NCI-H345 treated with DMSO at 0.1 percent for 48 hours (cell line): ENCODE measurements at regions not wholly inside any gene's neighbourhood (a gene's known extent, or its start where the extent isn't known, plus 50 kb on each side); places are given as distances from the start of the nearest gene placed in this dataset.

Experiments used
- DNase-seq: peaks from one replicate; lab custom pipeline; 2025; ENCODE audit not compliant: unreplicated experiment; lab: John Stamatoyannopoulos, UW

DNA sequence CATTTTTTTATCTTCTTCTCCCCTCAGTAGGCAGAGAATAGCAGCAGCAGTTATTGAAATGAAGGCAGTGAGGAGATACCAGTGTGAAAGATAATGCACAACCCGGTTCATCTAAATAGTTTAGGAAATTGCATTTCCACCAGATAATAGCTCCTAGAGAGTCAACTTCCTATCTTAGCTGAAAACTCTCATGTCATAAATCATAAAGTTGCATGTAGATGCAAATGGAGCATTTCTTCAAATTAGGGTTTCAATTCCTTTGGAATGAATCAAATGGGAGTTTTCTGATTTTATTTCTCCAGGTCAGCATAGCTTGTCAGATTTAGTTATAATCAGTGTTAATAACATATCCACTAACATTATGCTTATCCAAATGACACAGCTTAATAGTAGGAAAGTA lies 335.3 kb downstream of the CNTNAP4 start:
- DNase-seq, result no peak

DNA sequence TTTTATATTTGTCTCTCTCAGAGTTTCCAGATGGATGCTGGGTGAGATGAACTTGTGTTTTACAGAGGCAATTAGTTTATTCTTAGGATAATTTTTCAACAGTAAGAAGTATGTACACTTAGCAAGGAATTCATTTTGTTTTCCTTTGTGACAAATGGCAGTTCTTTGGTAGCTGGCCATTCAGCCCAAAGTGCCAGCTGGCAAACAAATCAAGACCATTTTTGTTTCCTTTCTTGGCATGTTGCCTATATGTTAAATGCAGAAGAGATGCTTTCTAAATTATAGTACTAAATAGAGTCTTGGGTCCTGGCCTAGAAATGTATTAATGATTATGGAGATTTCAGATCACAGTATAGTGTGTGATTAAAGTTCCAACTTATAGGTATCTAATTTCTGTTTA lies 337.1 kb downstream of the CNTNAP4 start:
- no peak for DNase-seq

DNA sequence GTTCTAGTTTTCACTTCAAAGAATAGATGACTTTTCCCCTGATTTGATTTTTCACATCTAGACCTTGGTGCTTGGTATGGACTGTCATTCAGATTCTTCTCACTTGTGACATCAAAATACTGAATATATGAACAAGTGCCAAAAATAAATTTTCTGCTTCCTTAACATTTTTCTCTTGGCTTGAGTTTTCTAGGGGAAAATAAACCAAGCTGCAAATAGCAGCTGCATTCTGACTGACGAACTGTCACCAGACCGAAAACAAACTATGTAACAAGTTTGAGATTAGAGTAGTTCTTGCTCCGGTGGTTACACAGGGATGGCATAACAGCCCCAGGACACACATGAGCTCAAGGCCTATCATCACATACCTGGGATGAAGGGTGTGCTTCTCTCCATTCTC lies 345.7 kb downstream of the CNTNAP4 start:
- no peak for DNase-seq

DNA sequence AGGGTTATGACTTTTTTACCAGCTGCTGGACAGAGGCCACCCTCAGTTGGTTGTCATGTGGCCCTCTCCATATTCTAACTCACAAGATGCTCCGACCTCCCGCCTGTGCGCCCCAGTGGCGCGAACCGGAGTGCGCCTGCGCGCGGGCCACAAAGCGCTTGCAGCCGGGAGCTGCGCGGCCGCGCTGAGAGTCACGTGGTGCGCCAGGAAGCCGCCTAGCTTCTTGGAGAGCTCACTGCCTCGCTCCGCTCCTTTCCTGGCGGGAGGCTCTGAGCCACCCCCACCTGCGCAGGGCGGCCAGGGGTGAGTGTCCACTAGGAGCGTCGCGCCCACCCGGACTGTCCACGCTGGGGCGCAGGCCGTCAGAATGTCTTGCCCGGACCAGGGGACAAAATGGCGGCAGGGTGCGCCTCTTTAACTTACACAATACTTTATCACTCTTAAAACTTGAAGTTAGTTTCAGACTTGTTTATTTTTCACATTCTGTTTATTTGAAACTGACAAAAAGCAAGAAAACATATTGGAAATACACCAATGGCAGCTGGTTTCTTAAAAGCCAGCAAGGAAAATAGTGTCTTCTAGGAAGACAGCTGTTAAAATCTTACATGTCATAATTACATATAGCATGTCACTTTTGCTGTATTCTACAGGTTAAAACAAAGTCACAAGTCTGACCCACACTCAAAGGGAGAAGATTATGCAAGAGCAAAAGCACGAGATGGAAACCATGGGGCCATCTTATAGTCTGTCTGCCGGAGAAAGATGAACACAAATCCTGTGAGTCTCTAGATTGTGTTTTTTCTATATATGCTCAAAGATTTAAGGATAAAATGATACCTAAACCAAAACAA lies 357.9 kb downstream of the CNTNAP4 start:
- DNase-seq, result no peak

DNA sequence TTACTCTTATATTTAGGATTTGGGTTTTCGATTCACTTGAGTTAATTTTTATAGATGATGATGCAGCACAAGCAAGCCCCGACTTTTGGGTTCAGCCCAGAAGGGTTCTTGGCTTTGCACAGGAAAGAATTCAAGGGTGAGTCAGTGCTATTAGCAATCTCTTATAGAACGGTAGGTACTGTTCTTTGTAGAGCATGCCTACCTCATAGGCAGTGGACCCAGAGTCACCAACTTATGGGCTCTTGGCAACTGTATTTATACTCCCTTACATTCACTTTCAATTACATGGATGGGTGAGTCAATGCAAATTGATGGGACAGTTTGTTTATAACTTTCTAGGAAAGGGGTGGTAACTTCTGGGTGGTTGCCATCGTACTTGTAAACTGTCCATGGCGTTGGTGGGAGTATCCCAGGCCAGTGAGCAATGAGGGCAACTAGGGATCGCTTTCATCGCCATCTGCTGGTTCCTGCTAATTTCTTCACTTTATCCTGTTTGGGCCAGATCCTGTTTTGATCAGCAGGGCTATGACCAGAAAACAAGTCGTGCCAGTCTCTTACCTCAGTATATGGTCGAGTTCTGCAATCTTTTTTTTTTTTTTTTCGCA lies 362.6 kb downstream of the CNTNAP4 start:
- no peak for DNase-seq

DNA sequence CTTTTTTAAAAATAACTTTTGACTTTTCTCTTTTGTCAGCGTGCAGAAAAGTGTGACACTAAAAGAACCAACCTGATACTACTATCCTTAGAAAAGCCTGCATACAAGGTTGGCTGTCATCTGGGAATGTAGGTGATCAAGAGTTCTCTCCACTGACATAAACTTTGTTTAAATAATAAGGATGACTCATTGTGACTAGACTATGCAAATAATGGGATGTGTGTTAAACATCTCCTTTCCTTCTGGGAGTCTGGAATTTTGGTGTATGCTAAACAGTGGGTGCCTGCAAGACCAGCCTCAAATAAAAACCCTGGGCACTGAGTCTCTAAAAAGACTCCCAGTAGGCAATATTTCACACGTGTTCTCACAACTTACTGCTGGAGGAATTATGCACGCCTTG lies 373.4 kb downstream of the CNTNAP4 start:
- DNase-seq, result no peak

DNA sequence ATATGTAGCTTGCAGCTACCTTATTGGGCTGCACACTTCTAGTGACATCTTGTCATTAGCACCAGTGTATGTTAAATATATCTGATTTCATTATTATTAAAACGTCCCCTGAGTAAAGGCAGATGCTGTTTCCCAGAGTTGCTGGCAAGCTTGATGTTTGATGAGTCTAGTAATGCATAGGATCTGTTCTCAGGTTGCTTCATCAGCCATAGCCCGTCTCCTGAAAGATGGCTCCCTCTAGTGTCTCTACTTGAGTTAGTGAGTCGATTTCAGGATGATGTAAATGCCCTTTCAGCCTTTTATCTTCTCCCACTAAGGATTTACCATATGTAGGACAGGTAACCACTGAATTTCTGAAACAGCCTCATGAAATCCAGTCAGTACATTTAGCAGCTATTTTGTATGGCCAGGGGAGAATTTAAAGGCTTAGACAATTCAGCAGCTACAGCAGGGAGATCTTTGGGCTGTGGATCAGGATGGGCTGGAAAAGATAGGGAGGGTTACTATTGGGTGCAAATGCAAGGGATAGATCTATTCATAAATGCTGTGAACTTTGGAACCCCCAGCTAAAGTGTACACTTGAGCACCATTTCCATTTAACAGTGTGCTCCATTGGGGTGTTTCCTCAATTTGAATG lies 376.3 kb downstream of the CNTNAP4 start:
- peak; percentile 0 for DNase-seq

DNA sequence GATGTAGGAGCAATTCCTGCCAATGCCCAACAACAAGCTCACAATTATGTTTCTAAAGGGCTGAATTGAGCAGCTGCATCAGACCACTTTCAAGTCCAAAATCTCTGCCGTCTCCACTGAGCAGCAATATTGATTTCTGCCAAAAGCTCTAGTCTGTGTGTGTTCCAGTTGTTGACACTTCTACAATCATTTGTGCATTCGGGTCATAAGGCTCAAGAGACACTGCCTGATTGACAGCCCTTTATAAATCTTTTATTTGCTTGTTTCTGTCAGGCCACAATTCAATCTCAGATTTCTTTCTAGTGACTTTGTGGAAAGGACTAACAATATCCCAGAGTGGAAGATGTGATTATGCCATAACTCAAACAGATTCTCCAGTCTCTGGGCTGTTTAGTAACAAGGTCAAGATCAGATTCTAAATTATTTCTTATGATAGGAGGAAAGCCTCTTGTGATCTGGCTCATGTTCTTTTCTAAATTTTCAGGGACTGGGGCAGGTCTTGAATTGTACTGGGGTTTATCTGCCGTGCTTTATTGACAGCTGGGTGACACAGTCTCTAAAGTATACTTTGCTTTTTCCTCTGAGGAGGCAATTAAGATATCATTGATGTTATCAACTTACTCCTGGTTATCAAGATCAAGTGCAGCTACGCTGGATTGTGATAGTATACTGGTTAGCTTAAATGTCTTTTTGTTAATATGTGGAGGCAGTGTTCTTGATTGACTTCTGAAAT lies 377.1 kb downstream of the CNTNAP4 start:
- no peak for DNase-seq

DNA sequence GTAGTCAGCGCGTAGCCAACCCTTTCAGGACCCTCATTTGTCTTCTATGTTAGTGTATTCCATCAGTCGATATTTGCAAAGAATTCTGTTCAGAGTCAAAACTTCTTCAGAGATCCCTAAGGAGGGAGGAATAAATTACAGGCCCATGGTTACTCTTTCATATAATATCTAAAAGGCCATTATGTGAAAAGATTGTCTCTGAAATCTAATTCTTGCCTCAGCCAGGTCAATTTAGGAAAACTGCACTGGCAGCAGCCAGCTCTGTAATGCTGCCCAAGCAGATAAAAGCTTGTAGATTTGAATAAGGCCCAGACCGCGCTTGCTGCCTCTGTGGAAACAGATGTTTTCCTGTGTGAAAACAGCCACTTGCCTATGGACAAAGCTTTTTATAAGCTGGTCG lies 379.8 kb downstream of the CNTNAP4 start:
- DNase-seq, result no peak

DNA sequence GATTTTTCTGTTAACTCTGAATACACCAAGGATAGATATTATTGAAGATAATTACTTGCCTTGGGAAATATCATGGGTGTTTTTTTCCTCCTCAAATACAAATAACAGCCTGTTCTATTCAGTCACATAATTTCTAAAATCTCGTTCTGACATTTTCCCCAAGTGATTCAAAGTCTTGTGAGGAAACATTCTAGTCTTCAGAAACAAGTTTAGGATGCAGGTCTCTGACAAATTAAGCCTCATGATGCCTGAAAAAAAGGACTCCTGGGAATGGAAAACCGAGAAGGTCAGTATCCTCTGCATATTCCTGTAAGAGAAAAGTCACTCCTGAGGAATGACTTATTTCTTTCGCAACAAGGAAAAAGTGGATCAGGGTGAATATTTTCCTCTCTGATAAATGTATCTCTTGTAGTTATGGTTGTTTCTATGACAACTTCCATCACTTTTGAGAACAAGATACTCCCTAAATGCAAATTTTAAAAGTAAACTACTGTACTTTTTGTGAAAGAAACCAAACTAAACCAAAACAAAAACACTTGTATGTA lies 384.6 kb downstream of the CNTNAP4 start:
- no peak for DNase-seq

DNA sequence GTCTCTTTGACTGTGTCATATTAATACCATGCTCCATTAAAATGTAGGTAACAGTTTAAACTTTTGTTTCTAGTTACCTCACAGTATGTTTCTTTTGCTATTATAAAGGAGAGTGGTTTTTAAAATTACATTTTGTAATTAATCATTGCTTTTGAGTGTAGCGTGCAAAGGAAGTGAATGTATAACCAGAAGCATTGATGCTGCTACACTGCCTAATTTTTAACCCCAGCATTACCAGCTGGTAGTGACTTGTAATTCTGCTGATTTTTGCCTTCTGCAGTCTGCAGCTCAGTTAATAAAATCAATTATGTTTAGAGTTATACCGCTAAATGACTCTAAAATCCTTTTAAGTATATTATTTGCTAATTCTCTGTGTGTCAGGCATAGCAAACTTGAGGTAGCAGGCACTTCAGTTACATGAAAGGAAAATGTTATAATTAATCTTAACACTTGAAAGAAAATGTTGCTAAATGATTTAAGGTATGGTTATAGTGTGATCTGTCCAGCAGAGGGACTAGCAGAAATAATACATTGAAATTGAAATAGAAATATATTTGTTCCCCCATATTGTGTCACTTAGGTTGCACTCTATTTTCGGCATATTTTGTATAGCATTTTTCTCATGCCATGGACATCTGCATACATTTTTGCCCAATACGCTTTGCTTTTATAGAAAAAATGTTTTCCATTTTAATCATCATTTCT lies 388.5 kb downstream of the CNTNAP4 start:
- no peak for DNase-seq

DNA sequence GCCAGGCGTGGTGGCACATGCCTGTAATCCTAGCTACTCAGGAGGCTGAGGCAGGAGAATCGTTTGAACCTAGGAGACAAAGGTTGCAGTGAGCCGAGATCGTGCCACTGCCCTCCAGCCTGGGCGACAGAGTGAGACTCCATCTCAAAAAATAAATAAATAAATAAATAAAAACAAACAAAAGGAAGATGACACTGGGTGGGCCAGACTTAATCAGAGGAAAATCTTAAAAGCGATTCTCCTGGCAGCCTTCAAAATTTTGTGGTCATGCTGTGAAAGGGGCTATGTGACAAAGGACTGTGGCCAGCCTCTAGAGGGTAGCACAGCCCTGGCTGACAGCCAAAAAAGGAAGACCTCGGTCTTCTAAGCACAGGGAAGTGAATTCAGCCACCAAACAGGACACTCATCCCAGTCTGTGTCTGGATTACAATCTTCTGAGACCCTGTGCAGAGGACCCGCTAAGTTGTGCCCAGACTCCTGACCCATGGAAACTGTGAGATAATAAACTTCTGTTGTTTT lies 391.1 kb downstream of the CNTNAP4 start:
- no peak for DNase-seq

DNA sequence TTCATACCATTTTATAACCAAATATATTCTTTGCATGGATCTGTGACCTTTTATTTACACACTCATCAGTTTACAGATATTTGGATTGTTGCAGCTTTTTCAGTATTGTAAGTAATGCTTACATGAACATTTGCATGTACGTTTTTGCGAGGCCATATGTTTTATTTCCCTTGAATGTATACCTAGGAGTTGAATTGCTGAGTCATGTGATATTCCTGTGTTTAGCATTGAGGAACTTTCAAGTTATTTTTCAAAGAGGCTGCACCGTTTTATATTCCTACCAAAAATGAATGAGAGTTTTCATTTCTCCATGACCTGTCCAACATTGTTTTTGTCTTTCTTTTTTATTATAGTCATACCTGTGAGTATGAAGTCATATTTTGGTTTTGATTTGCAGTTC lies 392.1 kb downstream of the CNTNAP4 start:
- DNase-seq, result no peak

DNA sequence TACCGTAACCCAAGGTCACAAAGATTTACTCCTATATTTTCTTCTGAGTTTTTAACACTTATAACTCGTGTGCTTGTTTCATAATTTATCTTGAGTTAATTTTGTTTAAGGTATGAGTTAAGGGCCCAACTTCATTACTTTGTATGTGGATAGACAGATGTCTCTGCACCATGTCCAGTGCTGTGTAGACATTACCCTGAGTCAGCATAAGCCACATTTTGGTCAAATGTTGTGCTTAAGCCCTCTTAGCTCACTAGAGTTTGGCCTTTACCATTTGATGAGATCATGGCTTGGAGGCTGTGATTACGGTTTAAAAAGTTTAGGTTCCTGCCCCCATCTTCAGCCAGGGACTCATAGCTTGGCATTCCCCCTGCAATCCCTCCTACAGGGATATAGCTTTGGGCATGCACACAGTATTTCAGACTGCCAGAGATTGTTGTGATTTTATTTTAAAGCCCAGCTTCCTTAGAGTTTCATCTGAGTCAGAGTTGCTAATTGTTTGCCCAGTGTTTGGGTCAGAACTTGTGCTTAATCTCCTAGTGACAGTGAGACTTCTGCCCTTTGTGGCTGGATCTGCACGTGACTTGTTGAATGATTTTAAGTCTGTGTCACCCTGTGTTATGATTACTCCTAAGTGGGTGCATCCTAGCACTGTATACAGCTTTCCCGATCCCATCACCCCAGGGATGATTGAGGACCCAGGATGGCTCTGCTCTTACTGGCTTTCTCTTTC lies 393.1 kb downstream of the CNTNAP4 start:
- no peak for DNase-seq

DNA sequence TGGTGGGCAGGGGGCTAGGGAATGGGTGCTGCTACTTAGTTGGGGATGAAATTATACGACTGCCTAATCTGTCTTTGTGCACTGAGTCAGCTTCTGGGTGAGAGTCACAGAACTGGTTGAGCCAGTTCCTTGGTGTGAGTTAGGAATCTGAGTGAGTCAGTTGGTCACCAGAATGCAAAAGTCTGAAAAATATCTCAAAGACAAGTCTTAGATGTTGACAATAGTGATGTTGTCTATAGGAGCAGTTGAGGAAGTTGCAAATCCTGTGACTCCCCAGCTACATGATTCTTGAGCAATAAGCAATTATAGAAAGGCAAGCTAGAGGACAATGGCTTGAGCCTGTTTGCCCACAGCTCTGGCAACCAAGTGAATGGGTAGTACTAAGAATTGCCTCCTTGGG lies 399.2 kb downstream of the CNTNAP4 start:
- DNase-seq, result no peak

DNA sequence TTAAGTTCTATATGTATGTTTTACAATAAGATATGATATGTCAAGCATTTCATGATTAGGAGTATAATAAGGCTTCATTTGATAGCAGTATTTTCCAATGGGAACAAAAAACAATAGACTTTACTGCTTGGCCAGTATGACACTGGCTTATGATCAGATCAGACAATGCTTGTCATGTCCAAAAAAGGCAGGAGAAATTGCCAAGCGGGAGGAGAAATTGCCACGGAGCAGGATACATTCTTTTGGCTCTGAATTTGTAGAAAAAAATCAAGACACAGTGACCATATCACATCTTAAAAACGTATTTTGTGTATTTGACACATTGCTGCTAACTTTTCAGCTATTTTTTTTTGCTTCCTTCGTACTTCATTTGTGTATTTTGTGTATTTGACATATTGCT lies 404.1 kb downstream of the CNTNAP4 start:
- DNase-seq, result no peak

DNA sequence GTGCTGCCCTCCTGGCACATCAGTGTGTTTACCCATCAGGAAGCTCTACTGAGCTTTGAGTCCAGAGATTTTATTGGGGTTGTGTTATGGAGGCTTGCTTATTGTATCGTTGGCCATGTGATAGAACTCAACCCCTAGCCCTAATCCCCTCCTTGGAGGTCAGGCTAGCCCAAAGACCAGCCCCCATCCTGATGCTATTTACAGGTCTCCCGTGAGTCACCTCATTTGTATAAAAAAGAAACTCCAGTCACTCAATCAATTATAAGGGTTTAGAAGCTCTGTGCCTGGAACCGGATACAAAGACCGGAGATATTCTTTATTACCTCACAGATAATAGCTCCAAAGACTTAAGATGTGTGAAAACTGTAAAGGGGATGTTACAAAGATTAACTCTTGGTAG lies 405.9 kb downstream of the CNTNAP4 start:
- DNase-seq, result no peak

DNA sequence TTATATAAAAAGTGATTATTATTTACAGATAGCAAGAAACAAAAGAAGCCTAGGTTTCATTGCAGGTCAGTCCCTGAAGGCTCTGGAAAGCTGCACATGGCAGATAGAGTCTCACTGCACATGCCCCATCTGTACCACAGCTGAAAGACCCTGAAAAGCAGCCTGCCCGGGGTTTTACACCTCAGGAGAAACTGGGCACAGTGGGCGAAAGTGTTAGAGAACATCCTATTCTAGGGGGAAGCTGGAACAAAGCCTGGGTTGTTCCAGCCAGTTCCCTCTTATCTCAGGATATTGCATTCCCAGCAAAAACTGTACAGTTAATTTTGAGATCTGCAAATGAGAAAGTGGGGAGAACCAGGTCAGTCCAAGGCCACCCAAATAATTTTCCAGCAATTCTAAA lies 419.7 kb downstream of the CNTNAP4 start:
- DNase-seq, result no peak

DNA sequence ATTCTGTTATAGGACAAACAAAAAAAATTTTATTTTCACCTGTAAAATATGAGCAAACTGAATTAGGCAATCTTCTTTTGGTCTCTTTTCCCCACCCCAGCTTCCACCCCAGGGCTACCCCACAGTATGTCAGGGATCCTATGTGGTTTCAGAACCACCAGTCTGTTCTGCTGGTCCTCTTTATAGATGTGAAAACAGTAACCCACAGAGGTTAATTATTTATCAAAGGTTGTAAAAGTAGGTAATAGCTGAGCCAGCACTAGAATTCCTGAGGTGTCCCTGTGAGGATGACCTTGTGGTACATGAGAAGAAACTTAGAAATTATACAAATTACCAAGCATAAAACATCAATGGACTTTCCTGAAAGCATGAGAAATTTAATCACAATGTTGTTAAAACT lies 428.7 kb downstream of the CNTNAP4 start:
- DNase-seq, result no peak

DNA sequence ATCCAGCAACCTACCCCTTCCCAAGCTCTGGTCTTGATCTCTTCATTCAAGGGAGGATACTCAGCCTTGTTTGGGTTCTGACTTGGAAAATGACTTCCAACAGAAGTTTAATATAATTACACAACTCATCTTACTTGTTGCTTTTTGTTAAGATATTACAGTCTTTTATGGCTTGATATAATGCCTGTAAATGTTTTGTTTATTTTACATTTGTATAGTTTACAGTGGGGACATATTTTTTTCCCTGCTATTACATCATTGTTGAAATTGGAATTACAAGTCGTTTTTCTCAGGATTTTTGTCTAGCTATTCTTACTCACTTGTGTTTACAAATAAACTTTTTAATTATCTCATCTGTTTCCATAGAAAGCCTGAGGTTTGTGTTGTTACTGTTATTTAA lies 436.0 kb downstream of the CNTNAP4 start:
- DNase-seq, result no peak
